IPS DF 19.7 (cell line): ENCODE measurements at regions not wholly inside any gene's neighbourhood (a gene's known extent, or its start where the extent isn't known, plus 50 kb on each side); places are given as distances from the start of the nearest gene placed in this dataset.
"Not testable (repeated sequence)": the region's sequence is repeated elsewhere in the genome, so short reads cannot be mapped to it uniquely, and the experiment has no call there.

Source experiments
- DNase-seq: peaks from one replicate; pipeline ENCODE4 v3.0.0-alpha.2; 2013; ENCODE audit warnings: low read depth, low spot score

- DNase-seq = no peak
These were observed 60.3 kb downstream of the EOMES start for GRCh38 chr3:27661797-27662196.

GRCh38 chr3:27659279-27660021, 62.7 kb downstream of the EOMES start:
- DNase-seq = no peak

- no peak for DNase-seq
These were observed 63.4 kb downstream of the EOMES start for GRCh38 chr3:27658741-27659140.

- DNase-seq = no peak
These were observed 64.3 kb downstream of the EOMES start for GRCh38 chr3:27657871-27658270.

- DNase-seq = no peak
These were observed 64.7 kb downstream of the EOMES start for GRCh38 chr3:27657404-27657803.

DNA sequence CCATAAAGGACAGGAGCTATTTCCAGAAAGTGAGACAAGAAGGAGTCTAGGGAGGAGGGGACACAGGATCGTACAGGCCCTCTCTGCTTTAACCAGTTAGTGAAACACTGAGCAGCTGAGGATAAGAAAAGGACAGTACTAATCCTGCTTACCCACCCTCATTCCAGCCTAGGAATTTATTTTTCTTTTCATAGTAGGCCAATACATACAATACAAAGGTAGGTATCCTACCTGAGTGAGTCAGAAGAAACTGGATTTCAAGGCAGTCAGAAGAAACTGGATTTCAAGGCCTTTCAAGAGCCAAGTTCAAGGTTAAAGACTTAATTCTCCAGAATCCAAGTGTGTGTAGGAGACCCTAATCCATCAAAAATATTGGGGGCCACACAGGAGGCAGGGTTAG, 65.3 kb downstream of the EOMES start:
- DNase-seq = no peak

GRCh38 chr3:27655547-27655946, 66.6 kb downstream of the EOMES start:
- DNase-seq = no peak

GRCh38 chr3:27653803-27654558, 68.1 kb downstream of the EOMES start:
- no peak for DNase-seq

DNA sequence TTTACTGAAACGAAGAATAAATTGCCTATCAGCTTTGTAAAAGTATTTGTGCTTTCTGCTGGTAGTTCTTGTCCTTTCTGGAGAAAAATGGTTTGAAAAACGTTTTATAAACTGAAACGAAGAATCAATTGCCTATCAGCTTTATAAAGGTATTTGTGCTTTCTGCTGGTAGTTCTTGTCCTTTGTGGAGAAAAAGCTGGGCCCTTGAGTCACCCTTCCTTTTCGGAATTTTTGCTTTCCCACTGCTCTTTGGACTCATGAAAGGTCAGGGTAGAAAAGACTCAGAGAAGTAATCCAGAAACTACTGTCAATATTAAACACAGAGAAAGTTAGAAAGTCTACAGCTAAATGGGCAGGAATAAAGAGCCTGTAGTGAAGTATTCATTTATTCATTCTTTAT, 72.8 kb downstream of the EOMES start:
- DNase-seq = no peak

- no peak for DNase-seq
These were observed 75.2 kb downstream of the EOMES start for GRCh38 chr3:27646896-27647295.

DNA sequence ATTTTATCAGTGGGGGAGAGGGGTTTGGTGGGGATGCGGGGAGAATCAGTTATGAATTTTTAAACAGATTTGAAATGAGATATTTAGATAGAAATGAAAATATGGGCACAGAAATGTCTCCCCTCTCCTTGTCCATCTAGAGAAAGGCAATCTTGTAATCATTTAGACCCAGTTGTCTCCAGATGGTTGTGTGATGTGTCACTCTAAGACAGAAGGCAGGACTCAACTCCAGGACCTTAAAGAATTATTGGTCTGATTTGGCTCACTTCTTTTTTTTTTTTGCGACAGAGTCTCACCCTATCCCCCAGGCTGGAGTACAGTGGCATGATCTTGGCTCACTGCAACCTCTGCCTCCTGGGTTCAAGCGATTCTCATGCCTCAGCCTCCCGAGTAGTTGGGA, 77.2 kb downstream of the EOMES start:
- no peak for DNase-seq

DNA sequence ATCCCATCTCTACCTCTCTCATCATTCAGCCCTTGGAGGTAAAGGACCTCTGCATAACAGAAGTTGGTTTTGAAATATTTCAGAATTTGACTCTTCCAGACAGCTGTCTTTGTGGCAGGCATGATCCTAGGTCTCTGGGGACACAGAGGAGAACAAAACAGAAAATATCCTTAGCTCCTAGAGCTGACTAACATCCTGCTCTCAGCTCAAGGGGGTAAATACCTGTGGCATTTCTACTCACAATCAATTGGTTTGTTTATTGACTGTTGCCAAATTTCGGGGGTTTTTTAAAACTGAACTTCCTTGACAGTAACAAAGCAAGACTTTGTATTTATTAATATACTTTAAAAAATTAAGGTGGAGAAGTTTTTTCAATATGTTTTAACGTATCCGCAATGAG, 78.8 kb downstream of the EOMES start:
- DNase-seq = no peak

DNA sequence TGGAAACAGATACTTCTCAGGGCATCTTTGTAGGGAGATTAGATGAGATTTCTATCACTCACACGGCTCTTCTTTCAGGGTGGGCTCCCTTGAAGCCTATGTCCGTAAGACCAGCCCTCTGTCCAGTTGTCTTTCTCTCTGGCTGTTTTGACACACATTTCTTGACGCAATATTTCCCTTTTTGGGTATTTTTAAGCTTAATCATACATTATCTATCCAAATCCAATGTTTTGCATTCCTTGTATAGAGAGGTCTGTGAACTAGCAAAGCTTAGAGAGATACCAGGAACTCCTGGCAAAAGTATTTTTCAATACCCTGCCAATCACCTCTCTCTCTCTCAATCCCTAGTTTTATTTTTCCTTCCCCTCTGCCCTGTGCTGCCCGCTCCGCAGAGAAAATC, 79.3 kb downstream of the EOMES start:
- DNase-seq = no peak

- DNase-seq = no peak
These were observed 80.1 kb downstream of the EOMES start for GRCh38 chr3:27641888-27642601.

DNA sequence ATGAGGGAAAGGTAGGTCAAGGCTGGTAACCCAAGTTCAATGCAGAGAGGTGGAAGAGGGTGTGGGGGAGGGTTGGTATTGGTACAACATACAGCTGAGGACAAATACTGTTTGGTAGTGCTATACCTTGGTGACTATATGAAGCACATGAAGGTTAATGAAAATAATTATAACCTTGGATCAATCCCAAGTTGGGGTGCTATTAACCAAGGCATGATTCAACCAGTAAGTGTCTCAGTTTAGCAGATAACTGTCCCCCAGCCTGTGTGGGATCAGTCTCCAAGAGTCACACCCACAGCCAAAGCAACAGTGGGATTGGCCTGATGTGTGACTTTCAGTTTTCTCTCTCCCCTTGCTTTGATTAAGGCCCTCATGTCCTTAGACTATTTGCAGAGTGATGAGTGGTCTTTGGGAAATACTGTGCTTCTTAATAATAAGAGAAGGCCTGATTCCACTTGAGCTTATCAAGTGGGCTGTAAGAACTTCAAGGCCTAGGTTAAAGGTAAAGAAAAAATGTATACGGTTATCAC, 80.8 kb downstream of the EOMES start:
- DNase-seq = no peak

DNA sequence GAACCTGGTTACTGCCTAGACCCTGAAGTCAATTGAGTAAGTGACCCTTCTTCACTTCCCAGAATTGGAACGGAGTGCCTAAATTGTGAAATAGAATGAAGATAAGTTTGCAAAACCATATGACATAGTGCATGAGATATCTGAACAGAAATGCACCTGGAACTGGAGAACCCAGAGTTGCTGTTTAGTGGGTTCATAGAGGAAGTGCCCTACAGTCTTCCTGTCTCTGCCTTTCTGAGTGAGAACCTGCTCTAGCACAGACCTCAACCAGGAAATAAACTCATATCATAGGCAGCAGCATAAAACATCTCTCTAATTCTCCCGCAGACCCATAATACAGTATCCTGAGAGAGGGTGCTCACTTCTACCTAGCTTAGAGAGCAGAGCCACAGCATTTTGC, 82.9 kb downstream of the EOMES start:
- no peak for DNase-seq

- DNase-seq = no peak
These were observed 83.5 kb downstream of the EOMES start for GRCh38 chr3:27638594-27638993.

GRCh38 chr3:27637346-27637995, 84.7 kb downstream of the EOMES start:
- no peak for DNase-seq

GRCh38 chr3:27635006-27635405, 87.1 kb downstream of the EOMES start:
- not testable (repeated sequence) for DNase-seq

DNA sequence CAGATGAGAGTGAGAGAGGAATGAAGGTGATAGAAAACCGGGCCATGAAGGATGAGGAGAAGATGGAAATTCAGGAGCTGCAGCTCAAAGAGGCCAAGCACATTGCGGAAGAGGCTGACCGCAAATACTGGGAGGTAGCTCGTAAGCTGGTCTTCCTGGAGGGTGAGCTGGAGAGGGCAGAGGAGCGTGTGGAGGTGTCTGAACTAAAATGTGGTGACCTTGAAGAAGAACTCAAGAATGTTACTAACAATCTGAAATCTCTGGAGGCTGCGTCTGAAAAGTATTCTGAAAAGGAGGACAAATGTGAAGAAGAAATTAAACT, 88.9 kb downstream of the EOMES start:
- DNase-seq = no peak

GRCh38 chr3:27632431-27633223, 89.5 kb downstream of the EOMES start:
- DNase-seq = no peak
